ENCODE measurements at regions not wholly inside any gene's neighbourhood (a gene's known extent, or its start where the extent isn't known, plus 50 kb on each side); places are given as distances from the start of the nearest gene placed in this dataset.
"Not testable (repeated sequence)": the region's sequence is repeated elsewhere in the genome, so short reads cannot be mapped to it uniquely, and the experiment has no call there.

- H3K36me3 Mint-ChIP-seq (ENCODE audit: low read depth); H3K4me1 Mint-ChIP-seq (ENCODE audit: low read depth); H3K4me3 Mint-ChIP-seq; H3K27ac Mint-ChIP-seq; H3K9me3 Mint-ChIP-seq; DNase-seq (ENCODE audit: low spot score); H3K27me3 Mint-ChIP-seq (ENCODE audit: low read depth): not testable (repeated sequence)
These were observed 81.5 kb downstream of the TRIM69 start for GRCh38 chr15:44817797-44818196.

GRCh38 chr15:44819331-44819987 lies 83.1 kb downstream of the TRIM69 start:
- not testable (repeated sequence) for H3K9me3 Mint-ChIP-seq; H3K4me1 Mint-ChIP-seq (ENCODE audit: low read depth); H3K4me3 Mint-ChIP-seq; H3K36me3 Mint-ChIP-seq (ENCODE audit: low read depth); H3K27ac Mint-ChIP-seq; H3K27me3 Mint-ChIP-seq (ENCODE audit: low read depth); DNase-seq (ENCODE audit: low spot score)

- not testable (repeated sequence) for H3K4me3 Mint-ChIP-seq; H3K27ac Mint-ChIP-seq; H3K9me3 Mint-ChIP-seq; H3K36me3 Mint-ChIP-seq (ENCODE audit: low read depth); H3K4me1 Mint-ChIP-seq (ENCODE audit: low read depth); DNase-seq (ENCODE audit: low spot score); H3K27me3 Mint-ChIP-seq (ENCODE audit: low read depth)
These were observed 84.2 kb downstream of the TRIM69 start for GRCh38 chr15:44820535-44820934.

GRCh38 chr15:44820967-44821366 lies 84.6 kb downstream of the TRIM69 start:
- H3K4me3 Mint-ChIP-seq; H3K4me1 Mint-ChIP-seq (ENCODE audit: low read depth); H3K9me3 Mint-ChIP-seq; DNase-seq (ENCODE audit: low spot score); H3K36me3 Mint-ChIP-seq (ENCODE audit: low read depth); H3K27me3 Mint-ChIP-seq (ENCODE audit: low read depth); H3K27ac Mint-ChIP-seq: not testable (repeated sequence)

GRCh38 chr15:44824277-44825145 lies 88.2 kb downstream of the TRIM69 start:
- DNase-seq (ENCODE audit: low spot score); H3K36me3 Mint-ChIP-seq (ENCODE audit: low read depth); H3K27ac Mint-ChIP-seq; H3K4me1 Mint-ChIP-seq (ENCODE audit: low read depth); H3K27me3 Mint-ChIP-seq (ENCODE audit: low read depth); H3K9me3 Mint-ChIP-seq; H3K4me3 Mint-ChIP-seq: not testable (repeated sequence)

GRCh38 chr15:44826583-44826982 lies 90.3 kb downstream of the TRIM69 start:
- not testable (repeated sequence) for H3K27me3 Mint-ChIP-seq (ENCODE audit: low read depth); H3K9me3 Mint-ChIP-seq; DNase-seq (ENCODE audit: low spot score); H3K36me3 Mint-ChIP-seq (ENCODE audit: low read depth); H3K4me1 Mint-ChIP-seq (ENCODE audit: low read depth); H3K27ac Mint-ChIP-seq; H3K4me3 Mint-ChIP-seq

- H3K27ac Mint-ChIP-seq; DNase-seq (ENCODE audit: low spot score); H3K9me3 Mint-ChIP-seq; H3K36me3 Mint-ChIP-seq (ENCODE audit: low read depth); H3K27me3 Mint-ChIP-seq (ENCODE audit: low read depth); H3K4me3 Mint-ChIP-seq: not testable (repeated sequence)
- peaks cover 11% of the 10 kb centered on the region for H3K4me1 Mint-ChIP-seq (ENCODE audit: low read depth)
These were observed 92.0 kb downstream of the TRIM69 start for GRCh38 chr15:44828229-44828914.

- not testable (repeated sequence) for H3K36me3 Mint-ChIP-seq (ENCODE audit: low read depth); DNase-seq (ENCODE audit: low spot score); H3K4me3 Mint-ChIP-seq; H3K9me3 Mint-ChIP-seq; H3K27ac Mint-ChIP-seq; H3K27me3 Mint-ChIP-seq (ENCODE audit: low read depth)
- H3K4me1 Mint-ChIP-seq (ENCODE audit: low read depth), result peaks cover 11% of the 10 kb centered on the region
These were observed 92.8 kb downstream of the TRIM69 start for GRCh38 chr15:44829150-44829549.

GRCh38 chr15:44830692-44831408 lies 94.5 kb downstream of the TRIM69 start:
- Mint-ChIP-seq H3K27ac (peak overlapping the region; percentile 55), H3K4me1 (ENCODE audit: low read depth) (peaks cover 11% of the 10 kb centered on the region)
- not testable (repeated sequence) for H3K27me3 Mint-ChIP-seq (ENCODE audit: low read depth); H3K36me3 Mint-ChIP-seq (ENCODE audit: low read depth); H3K4me3 Mint-ChIP-seq; DNase-seq (ENCODE audit: low spot score); H3K9me3 Mint-ChIP-seq

- H3K4me1 Mint-ChIP-seq (ENCODE audit: low read depth), result peaks cover 11% of the 10 kb centered on the region
- H3K36me3 Mint-ChIP-seq (ENCODE audit: low read depth); H3K27ac Mint-ChIP-seq; H3K27me3 Mint-ChIP-seq (ENCODE audit: low read depth); H3K9me3 Mint-ChIP-seq; H3K4me3 Mint-ChIP-seq; DNase-seq (ENCODE audit: low spot score): not testable (repeated sequence)
These were observed 95.0 kb downstream of the TRIM69 start for GRCh38 chr15:44831409-44831741.

GRCh38 chr15:44832133-44832532 lies 95.8 kb downstream of the TRIM69 start:
- not testable (repeated sequence) for H3K27me3 Mint-ChIP-seq (ENCODE audit: low read depth); H3K9me3 Mint-ChIP-seq; H3K4me3 Mint-ChIP-seq; DNase-seq (ENCODE audit: low spot score); H3K27ac Mint-ChIP-seq; H3K36me3 Mint-ChIP-seq (ENCODE audit: low read depth)
- H3K4me1 Mint-ChIP-seq (ENCODE audit: low read depth), result peaks cover 11% of the 10 kb centered on the region

GRCh38 chr15:44833081-44833480 lies 96.8 kb downstream of the TRIM69 start:
- not testable (repeated sequence) for H3K27me3 Mint-ChIP-seq (ENCODE audit: low read depth); H3K9me3 Mint-ChIP-seq; H3K36me3 Mint-ChIP-seq (ENCODE audit: low read depth); H3K4me3 Mint-ChIP-seq; H3K27ac Mint-ChIP-seq; DNase-seq (ENCODE audit: low spot score)
- H3K4me1 Mint-ChIP-seq (ENCODE audit: low read depth), result peaks cover 11% of the 10 kb centered on the region

GRCh38 chr15:44833761-44834160 lies 97.4 kb downstream of the TRIM69 start:
- peaks cover 11% of the 10 kb centered on the region for H3K4me1 Mint-ChIP-seq (ENCODE audit: low read depth)
- H3K36me3 Mint-ChIP-seq (ENCODE audit: low read depth); H3K4me3 Mint-ChIP-seq; DNase-seq (ENCODE audit: low spot score); H3K27ac Mint-ChIP-seq; H3K9me3 Mint-ChIP-seq; H3K27me3 Mint-ChIP-seq (ENCODE audit: low read depth): not testable (repeated sequence)

- H3K4me1 Mint-ChIP-seq (ENCODE audit: low read depth), result peaks cover 11% of the 10 kb centered on the region
- DNase-seq (ENCODE audit: low spot score); H3K27ac Mint-ChIP-seq; H3K36me3 Mint-ChIP-seq (ENCODE audit: low read depth); H3K9me3 Mint-ChIP-seq; H3K4me3 Mint-ChIP-seq; H3K27me3 Mint-ChIP-seq (ENCODE audit: low read depth): not testable (repeated sequence)
These were observed 98.8 kb downstream of the TRIM69 start for GRCh38 chr15:44835082-44835481.
